Gastroesophageal sphincter (tissue), 3 donors: ENCODE measurements at regions not wholly inside any gene's neighbourhood (a gene's known extent, or its start where the extent isn't known, plus 50 kb on each side); places are given as distances from the start of the nearest gene placed in this dataset.

ENCODE experiments used
- EP300 ChIP-seq: sonication (generic); formaldehyde crosslinking; IDR thresholded peaks from one replicate; pipeline ENCODE4 v1.6.1; 2017; ENCODE audit warnings: antibody characterized with exemption, mild to moderate bottlenecking
- POLR2A ChIP-seq, 2 donors: fragments of 450-650 bp; IDR thresholded peaks; one replicate each; pipeline ENCODE4 v1.6.1; 2017; ENCODE audit warnings: antibody characterized with exemption in 2 of 2, mild to moderate bottlenecking in 2 of 2, moderate library complexity in 1 of 2
- POLR2AphosphoS5 ChIP-seq: sonication (generic); formaldehyde crosslinking; IDR thresholded peaks from one replicate; pipeline ENCODE4 v1.6.1; 2017; ENCODE audit warnings: antibody characterized with exemption
- TF ChIP-seq, protein P1 (sequence below), 4 experiments: fragments of 200-600 bp in 2 of 4; fragments of 450-650 bp in 2 of 4; sonication (generic) in 1 of 4; IDR thresholded peaks; one replicate each; pipeline ENCODE4 v1.5.1; 2017 to 2019; ENCODE audit warnings: antibody characterized with exemption in 4 of 4, mild to moderate bottlenecking in 2 of 4, moderate library complexity in 2 of 4

DNA sequence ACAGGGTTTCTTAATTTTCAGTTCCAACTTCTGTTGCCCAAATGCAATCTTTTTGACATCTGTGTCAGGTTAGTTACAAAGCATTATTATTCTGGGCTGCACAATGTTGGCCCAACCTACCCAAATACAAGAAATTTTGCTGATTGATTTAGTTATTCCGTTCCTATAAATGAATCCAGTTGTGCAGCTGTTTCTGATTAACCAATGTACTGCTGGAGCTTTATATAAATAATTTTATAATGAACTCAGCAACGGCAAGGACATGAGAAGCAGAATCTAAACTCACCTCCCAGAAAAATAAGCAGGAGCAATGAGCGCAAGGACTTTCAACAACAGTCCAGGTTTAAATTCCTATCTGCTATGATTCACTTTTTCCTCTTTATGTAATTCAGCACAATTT, 76.3 kb upstream of the WIPF1 start:
- TF ChIP-seq, protein P1, sequence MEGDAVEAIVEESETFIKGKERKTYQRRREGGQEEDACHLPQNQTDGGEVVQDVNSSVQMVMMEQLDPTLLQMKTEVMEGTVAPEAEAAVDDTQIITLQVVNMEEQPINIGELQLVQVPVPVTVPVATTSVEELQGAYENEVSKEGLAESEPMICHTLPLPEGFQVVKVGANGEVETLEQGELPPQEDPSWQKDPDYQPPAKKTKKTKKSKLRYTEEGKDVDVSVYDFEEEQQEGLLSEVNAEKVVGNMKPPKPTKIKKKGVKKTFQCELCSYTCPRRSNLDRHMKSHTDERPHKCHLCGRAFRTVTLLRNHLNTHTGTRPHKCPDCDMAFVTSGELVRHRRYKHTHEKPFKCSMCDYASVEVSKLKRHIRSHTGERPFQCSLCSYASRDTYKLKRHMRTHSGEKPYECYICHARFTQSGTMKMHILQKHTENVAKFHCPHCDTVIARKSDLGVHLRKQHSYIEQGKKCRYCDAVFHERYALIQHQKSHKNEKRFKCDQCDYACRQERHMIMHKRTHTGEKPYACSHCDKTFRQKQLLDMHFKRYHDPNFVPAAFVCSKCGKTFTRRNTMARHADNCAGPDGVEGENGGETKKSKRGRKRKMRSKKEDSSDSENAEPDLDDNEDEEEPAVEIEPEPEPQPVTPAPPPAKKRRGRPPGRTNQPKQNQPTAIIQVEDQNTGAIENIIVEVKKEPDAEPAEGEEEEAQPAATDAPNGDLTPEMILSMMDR (IDR thresholded peaks at IDR 0.05): no peak
- TF ChIP-seq POLR2A (IDR thresholded peaks at IDR 0.05) (no peak), POLR2AphosphoS5 (no peak), EP300 (no peak)
